HL-60 (cell line): ENCODE measurements at regions not wholly inside any gene's neighbourhood (a gene's known extent, or its start where the extent isn't known, plus 50 kb on each side); places are given as distances from the start of the nearest gene placed in this dataset.

Experiments
- DNase-seq, 2 experiments: peaks; one replicate each; pipeline ENCODE4 v3.0.0-alpha.2; 2010 to 2020; ENCODE audit warnings: low read depth in 1 of 2, low spot score in 1 of 2
- H3K27ac ChIP-seq: fragments of 250-450 bp; sonication (Bioruptor Pico); replicated peaks from 2 replicates; pipeline ENCODE4 v1.5.1; 2020; ENCODE audit warnings: mild to moderate bottlenecking, moderate library complexity
- H3K27me3 ChIP-seq: fragments of 250-450 bp; sonication (Bioruptor Pico); 2 replicates; pipeline ENCODE4 v1.5.1; 2021; ENCODE audit warnings: mild to moderate bottlenecking, moderate library complexity; ENCODE audit not compliant: insufficient read depth, poor library complexity, severe bottlenecking
- H3K4me3 ChIP-seq: replicated peaks from 2 replicates; pipeline ENCODE4 v1.5.1; 2011; ENCODE audit warnings: mild to moderate bottlenecking, control low read depth, low read length; ENCODE audit not compliant: insufficient read depth
- CTCF ChIP-seq: IDR thresholded peaks from one replicate; pipeline ENCODE4 v1.5.1; 2011; ENCODE audit warnings: low read length, control low read depth, inconsistent platforms; ENCODE audit not compliant: insufficient read depth
- GABPA ChIP-seq: IDR thresholded peaks from 2 replicates; pipeline ENCODE4 v1.6.1; 2012; ENCODE audit warnings: low read depth
- POLR2AphosphoS5 ChIP-seq: IDR thresholded peaks from 2 replicates; pipeline ENCODE4 v1.6.1; 2012; ENCODE audit warnings: low read depth
- REST ChIP-seq: IDR thresholded peaks from 2 replicates; pipeline ENCODE4 v1.6.1; 2012; ENCODE audit warnings: low read depth; ENCODE audit not compliant: insufficient replicate concordance
- SPI1 ChIP-seq: IDR thresholded peaks from 2 replicates; pipeline ENCODE4 v1.6.1; 2012; ENCODE audit warnings: low read depth, mild to moderate bottlenecking, borderline replicate concordance

- Histone ChIP-seq H3K4me3 (no peak overlapping the region), H3K27me3 (no peaks in the 10 kb centered on the region), H3K27ac (no peak overlapping the region)
- no peak for DNase-seq
- TF ChIP-seq CTCF (no peak), REST (no peak), SPI1 (no peak), POLR2AphosphoS5 (no peak), GABPA (no peak)
Observed at GRCh38 chr5:96601200-96601599, 61.0 kb upstream of the CAST start.

- H3K27ac ChIP-seq, result no peak overlapping the region
- H3K4me3 ChIP-seq, result no peak overlapping the region
- peak; percentile 5 to 28 for DNase-seq
- TF ChIP-seq CTCF, result peak; percentile 44
- no peak for TF ChIP-seq SPI1
- H3K27me3 ChIP-seq, result no peaks in the 10 kb centered on the region
Observed at GRCh38 chr5:96601715-96602244, 60.4 kb upstream of the CAST start.

- no peak for DNase-seq
- H3K4me3 ChIP-seq, result no peak overlapping the region
- no peaks in the 10 kb centered on the region for H3K27me3 ChIP-seq
- TF ChIP-seq SPI1 (no peak), POLR2AphosphoS5 (no peak), GABPA (no peak), CTCF (no peak), REST (no peak)
- H3K27ac ChIP-seq, result no peak overlapping the region
Observed at GRCh38 chr5:96602776-96603175, 59.4 kb upstream of the CAST start.

- TF ChIP-seq GABPA, result no peak
- no peak for TF ChIP-seq CTCF
- no peak for TF ChIP-seq POLR2AphosphoS5
- no peak for TF ChIP-seq SPI1
- TF ChIP-seq REST, result no peak
- H3K27ac ChIP-seq, result no peak overlapping the region
- DNase-seq, result no peak
- H3K27me3 ChIP-seq, result no peaks in the 10 kb centered on the region
- H3K4me3 ChIP-seq, result no peak overlapping the region
Observed at GRCh38 chr5:96605144-96605837, 56.9 kb upstream of the CAST start.
